Natural killer cell (primary cell): ENCODE measurements at regions not wholly inside any gene's neighbourhood (a gene's known extent, or its start where the extent isn't known, plus 50 kb on each side); places are given as distances from the start of the nearest gene placed in this dataset.
"Not testable (repeated sequence)": the region's sequence is repeated elsewhere in the genome, so short reads cannot be mapped to it uniquely, and the experiment has no call there.

ENCODE experiments used
- ATAC-seq, 3 donors: fragments of 150-1000 bp in 2 of 3; fragments of 200-7000 bp in 1 of 3; cut with Tn5 transposase; 1 replicate in 1 of 3; 2 replicates in 2 of 3; pipeline ENCODE4 v1.10.0; 2021; ENCODE audit warnings: mild to moderate bottlenecking in 2 of 3, moderate library complexity in 2 of 3
- DNase-seq, 2 donors: peaks; one replicate each; pipeline versions ENCODE4 v3.0.0 to v3.0.0-alpha.2; 2013 to 2021; ENCODE audit warnings: mixed read lengths in 1 of 2
- H3K27ac ChIP-seq: one replicate; pipeline ENCODE4 v1.5.1; 2013; ENCODE audit warnings: mild to moderate bottlenecking, low read length
- H3K27me3 ChIP-seq: one replicate; pipeline ENCODE4 v1.6.1; 2013; ENCODE audit warnings: low read length; ENCODE audit not compliant: control insufficient read depth, insufficient read depth
- H3K36me3 ChIP-seq: one replicate; pipeline ENCODE4 v1.6.1; 2013; ENCODE audit warnings: low read length; ENCODE audit not compliant: control insufficient read depth, insufficient read depth
- H3K4me1 ChIP-seq: one replicate; pipeline ENCODE4 v1.6.1; 2013; ENCODE audit warnings: low read length; ENCODE audit not compliant: control insufficient read depth, insufficient read depth
- H3K4me3 ChIP-seq: one replicate; pipeline ENCODE4 v1.5.1; 2013; ENCODE audit warnings: low read length
- H3K9me3 ChIP-seq: one replicate; pipeline ENCODE4 v1.6.1; 2013; ENCODE audit warnings: low read length; ENCODE audit not compliant: control insufficient read depth, insufficient read depth
- H3K27ac Mint-ChIP-seq, 2 donors: one replicate each; pipeline ENCODE4 v1.8.0; 2022; ENCODE audit warnings: mild to moderate bottlenecking in 2 of 2, mixed read lengths in 2 of 2, moderate library complexity in 1 of 2
- H3K27me3 Mint-ChIP-seq, 2 donors: one replicate each; pipeline ENCODE4 v1.8.0; 2022; ENCODE audit warnings: low read depth in 2 of 2, mixed read lengths in 2 of 2
- H3K36me3 Mint-ChIP-seq: one replicate; pipeline ENCODE4 v1.8.0; 2022; ENCODE audit warnings: mixed read lengths
- H3K4me1 Mint-ChIP-seq, 2 donors: one replicate each; pipeline ENCODE4 v1.8.0; 2022; ENCODE audit warnings: mixed read lengths in 2 of 2
- H3K4me3 Mint-ChIP-seq: one replicate; pipeline ENCODE4 v1.8.0; 2022; ENCODE audit warnings: mild to moderate bottlenecking, moderate library complexity, mixed read lengths
- H3K9me3 Mint-ChIP-seq, 2 donors: one replicate each; pipeline ENCODE4 v1.8.0; 2022; ENCODE audit warnings: mixed read lengths in 2 of 2
- CTCF ChIP-seq: fragments of 200-600 bp; IDR thresholded peaks from one replicate; pipeline ENCODE4 v1.8.0; 2022; ENCODE audit warnings: antibody characterized with exemption
- WGBS: methylation state at CpG from one replicate; pipeline ENCODE4 v1.1.7; 2013; ENCODE audit warnings: missing lambda C conversion rate; ENCODE audit not compliant: insufficient coverage; 5-methylcytosine and 5-hydroxymethylcytosine counted together
- intact Hi-C: fragments of 100-400 bp; cut with micrococcal nuclease; formaldehyde crosslinking; loops from one replicate; pipeline ENCODE4 v1.14.2; 2022

- H3K36me3 ChIP-seq, H3K4me1 ChIP-seq, H3K9me3 Mint-ChIP-seq, ATAC-seq, H3K27ac Mint-ChIP-seq, H3K4me1 Mint-ChIP-seq, intact Hi-C loops, H3K27me3 ChIP-seq, H3K4me3 Mint-ChIP-seq, H3K27me3 Mint-ChIP-seq, H3K27ac ChIP-seq, H3K4me3 ChIP-seq, H3K9me3 ChIP-seq, DNase-seq, H3K36me3 Mint-ChIP-seq: not testable (repeated sequence)
- WGBS, result 79% methylated on average over 2 of the region's 4 CpGs
Observed at GRCh38 chr9:90233081-90233480, 409.5 kb downstream of the DIRAS2 start.

DNA sequence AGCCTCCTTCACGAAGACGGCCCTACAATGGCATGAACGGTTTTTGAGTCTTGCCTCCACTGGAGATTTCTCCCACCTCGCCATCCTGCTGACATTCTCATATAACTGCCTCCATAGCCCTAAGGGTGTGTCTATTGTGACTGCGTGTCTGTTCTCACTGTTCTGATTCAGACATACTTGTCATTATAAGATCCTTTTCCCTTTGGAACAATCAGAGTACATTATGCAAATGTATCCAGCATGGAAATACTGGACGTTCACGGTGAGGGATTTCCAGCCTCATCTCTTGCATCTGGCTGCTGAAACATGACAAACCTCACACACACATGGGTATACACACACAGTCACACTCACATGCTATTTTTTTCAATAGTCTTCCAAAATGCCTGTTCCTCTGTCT is 402.1 kb downstream of the DIRAS2 start:
- Histone ChIP-seq H3K9me3 (no peaks in the 10 kb centered on the region), H3K27ac (no peak overlapping the region), H3K4me1 (no peaks in the 10 kb centered on the region), H3K4me3 (no peak overlapping the region), H3K36me3 (no peaks in the 10 kb centered on the region), H3K27me3 (no peaks in the 10 kb centered on the region)
- intact Hi-C loops, result no loop called here
- H3K36me3 Mint-ChIP-seq, result no peaks in the 10 kb centered on the region
- 91% methylated on average over 7 of the region's 7 CpGs for WGBS
- no peak overlapping the region for H3K27ac Mint-ChIP-seq
- DNase-seq (no peak), ATAC-seq (no peak)
- no peaks in the 10 kb centered on the region for H3K4me1 Mint-ChIP-seq
- TF ChIP-seq CTCF, result no peak
- H3K9me3 Mint-ChIP-seq, result no peaks in the 10 kb centered on the region
- H3K27me3 Mint-ChIP-seq, result peaks cover 3 to 35% of the 10 kb centered on the region in 2 donors
- H3K4me3 Mint-ChIP-seq, result no peak overlapping the region

DNA sequence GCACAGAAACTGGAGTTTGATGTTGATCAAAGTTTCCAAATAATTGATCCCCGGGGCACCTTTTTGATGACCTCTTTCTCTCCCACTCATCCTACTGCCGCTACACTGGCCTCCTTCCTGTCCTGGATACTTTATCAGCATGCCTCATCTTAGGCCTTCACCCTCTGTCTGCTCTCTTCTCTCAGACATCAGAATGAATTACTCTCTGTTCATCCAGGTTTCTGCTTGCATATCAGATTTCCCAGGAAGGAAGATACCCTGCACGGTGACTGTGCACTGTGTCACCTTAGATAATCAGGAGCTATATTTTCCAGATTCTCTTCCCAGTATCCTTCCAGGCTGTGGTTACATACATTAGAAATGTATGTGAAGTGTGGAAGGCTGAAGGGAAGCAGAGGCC is 397.0 kb downstream of the DIRAS2 start:
- Mint-ChIP-seq H3K27me3 (peaks cover 8 to 35% of the 10 kb centered on the region in 2 donors), H3K9me3 (no peaks in the 10 kb centered on the region), H3K36me3 (no peaks in the 10 kb centered on the region), H3K4me3 (no peak overlapping the region), H3K27ac (no peak overlapping the region), H3K4me1 (no peaks in the 10 kb centered on the region)
- Histone ChIP-seq H3K36me3 (no peaks in the 10 kb centered on the region), H3K4me1 (no peaks in the 10 kb centered on the region), H3K27me3 (no peaks in the 10 kb centered on the region), H3K27ac (no peak overlapping the region), H3K4me3 (no peak overlapping the region), H3K9me3 (no peaks in the 10 kb centered on the region)
- WGBS, result 72% methylated on average over 3 of the region's 3 CpGs
- intact Hi-C loops, result no loop called here
- no peak for TF ChIP-seq CTCF
- ATAC-seq, result no peak
- DNase-seq, result no peak

DNA sequence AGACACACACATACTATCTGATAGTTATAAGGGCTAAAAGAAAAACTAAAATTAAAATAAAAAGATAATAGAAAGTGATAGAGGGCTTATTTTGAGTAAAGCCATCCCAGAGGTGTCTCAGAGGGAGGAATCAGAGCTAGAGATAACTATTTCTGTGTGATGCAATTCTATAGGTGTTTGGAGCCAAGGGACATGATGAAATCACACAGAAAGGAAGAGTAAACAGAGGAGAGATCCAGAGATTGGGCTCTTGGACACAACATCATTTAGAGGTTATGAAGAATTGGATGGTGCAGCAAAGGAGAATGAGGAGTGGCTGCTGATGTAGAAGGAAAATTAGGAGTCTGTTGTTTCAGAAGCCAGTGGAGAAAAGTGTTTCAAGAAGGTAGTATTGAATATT is 393.5 kb downstream of the DIRAS2 start:
- no peaks in the 10 kb centered on the region for H3K4me1 ChIP-seq
- DNase-seq, result no peak
- H3K27ac Mint-ChIP-seq, result no peak overlapping the region
- H3K4me1 Mint-ChIP-seq, result no peaks in the 10 kb centered on the region
- no peaks in the 10 kb centered on the region for H3K27me3 ChIP-seq
- no peaks in the 10 kb centered on the region for H3K9me3 ChIP-seq
- H3K36me3 Mint-ChIP-seq, result no peaks in the 10 kb centered on the region
- no peak for ATAC-seq
- H3K27ac ChIP-seq, result no peak overlapping the region
- H3K27me3 Mint-ChIP-seq, result peaks cover 12 to 29% of the 10 kb centered on the region in 2 donors
- H3K4me3 ChIP-seq, result no peak overlapping the region
- no peaks in the 10 kb centered on the region for H3K9me3 Mint-ChIP-seq
- no peak overlapping the region for H3K4me3 Mint-ChIP-seq
- intact Hi-C loops, result no loop called here
- no peak for TF ChIP-seq CTCF
- no peaks in the 10 kb centered on the region for H3K36me3 ChIP-seq
